ENCODE measurements at regions not wholly inside any gene's neighbourhood (a gene's known extent, or its start where the extent isn't known, plus 50 kb on each side); places are given as distances from the start of the nearest gene placed in this dataset.
"Not testable (repeated sequence)": the region's sequence is repeated elsewhere in the genome, so short reads cannot be mapped to it uniquely, and the experiment has no call there.

- intact Hi-C loops (cut with DNase I), result no loop called here
- no peak for ATAC-seq (ENCODE audit: poor library complexity)
Measured at GRCh38 chr12:89833337-89834252, 125.0 kb upstream of the ATP2B1 start.

GRCh38 chr12:89832336-89832735 lies 123.7 kb upstream of the ATP2B1 start:
- no peak for DNase-seq
- no peak for ATAC-seq (ENCODE audit: poor library complexity)
- intact Hi-C loops (cut with DNase I), result no loop called here

More at GRCh38 chr12:89833337-89834252, 125.0 kb upstream of the ATP2B1 start:
- DNase-seq, result no peak

- DNase-seq, result no peak
Measured at GRCh38 chr12:89831310-89832095, 122.9 kb upstream of the ATP2B1 start.

GRCh38 chr12:89829434-89829975 lies 120.9 kb upstream of the ATP2B1 start:
- intact Hi-C loops (cut with DNase I), result no loop called here
- ATAC-seq (ENCODE audit: poor library complexity), result no peak
- DNase-seq, result no peak

More at GRCh38 chr12:89831310-89832095, 122.9 kb upstream of the ATP2B1 start:
- no peak for ATAC-seq (ENCODE audit: poor library complexity)
- intact Hi-C loops (cut with DNase I), result no loop called here

GRCh38 chr12:89828575-89828974 lies 119.9 kb upstream of the ATP2B1 start:
- intact Hi-C loops (cut with DNase I), result no loop called here
- no peak for ATAC-seq (ENCODE audit: poor library complexity)

GRCh38 chr12:89827592-89827991 lies 119.0 kb upstream of the ATP2B1 start:
- no peak for ATAC-seq (ENCODE audit: poor library complexity)
- intact Hi-C loops (cut with DNase I), result no loop called here
- no peak for DNase-seq

More at GRCh38 chr12:89828575-89828974, 119.9 kb upstream of the ATP2B1 start:
- no peak for DNase-seq

- ATAC-seq (ENCODE audit: poor library complexity) (no peak), DNase-seq (no peak)
- intact Hi-C loops (cut with DNase I), result no loop called here
Measured at GRCh38 chr12:89826468-89826867, 117.8 kb upstream of the ATP2B1 start.

- ATAC-seq (ENCODE audit: poor library complexity) (no peak), DNase-seq (no peak)
- intact Hi-C loops (cut with DNase I), result no loop called here
Measured at GRCh38 chr12:89825591-89826449, 117.2 kb upstream of the ATP2B1 start.

GRCh38 chr12:89824822-89825221 lies 116.2 kb upstream of the ATP2B1 start:
- no peak for ATAC-seq (ENCODE audit: poor library complexity)
- no peak for DNase-seq
- intact Hi-C loops (cut with DNase I), result no loop called here

- intact Hi-C loops (cut with DNase I); DNase-seq; ATAC-seq (ENCODE audit: poor library complexity): not testable (repeated sequence)
Measured at GRCh38 chr12:89822992-89823391, 114.4 kb upstream of the ATP2B1 start.

- intact Hi-C loops (cut with DNase I), result no loop called here
- ATAC-seq (ENCODE audit: poor library complexity) (no peak), DNase-seq (no peak)
Measured at GRCh38 chr12:89821896-89822295, 113.3 kb upstream of the ATP2B1 start.

GRCh38 chr12:89817501-89818226 lies 109.0 kb upstream of the ATP2B1 start:
- intact Hi-C loops (cut with DNase I), result no loop called here
- no peak for ATAC-seq (ENCODE audit: poor library complexity)
- DNase-seq, result no peak

- ATAC-seq (ENCODE audit: poor library complexity) (no peak), DNase-seq (no peak)
- intact Hi-C loops (cut with DNase I), result no loop called here
Measured at GRCh38 chr12:89815225-89815624, 106.6 kb upstream of the ATP2B1 start.

GRCh38 chr12:89803412-89803811 lies 94.8 kb upstream of the ATP2B1 start:
- intact Hi-C loops (cut with DNase I), result no loop called here
- ATAC-seq (ENCODE audit: poor library complexity) (no peak), DNase-seq (no peak)

- ATAC-seq (ENCODE audit: poor library complexity) (no peak), DNase-seq (no peak)
- intact Hi-C loops (cut with DNase I), result no loop called here
Measured at GRCh38 chr12:89801284-89801683, 92.6 kb upstream of the ATP2B1 start.

GRCh38 chr12:89800435-89800834 lies 91.8 kb upstream of the ATP2B1 start:
- intact Hi-C loops (cut with DNase I), result no loop called here
- ATAC-seq (ENCODE audit: poor library complexity), result no peak

GRCh38 chr12:89799316-89799715 lies 90.7 kb upstream of the ATP2B1 start:
- ATAC-seq (ENCODE audit: poor library complexity) (no peak), DNase-seq (no peak)
- intact Hi-C loops (cut with DNase I), result no loop called here

More at GRCh38 chr12:89800435-89800834, 91.8 kb upstream of the ATP2B1 start:
- DNase-seq, result no peak

- ATAC-seq (ENCODE audit: poor library complexity) (no peak), DNase-seq (no peak)
- intact Hi-C loops (cut with DNase I), result no loop called here
Measured at GRCh38 chr12:89797436-89797835, 88.8 kb upstream of the ATP2B1 start.

Data from Right ventricle myocardium superior (tissue), 1 donor.